Nephron progenitor cell (in vitro differentiated cells): ENCODE measurements at regions not wholly inside any gene's neighbourhood (a gene's known extent, or its start where the extent isn't known, plus 50 kb on each side); places are given as distances from the start of the nearest gene placed in this dataset.

Experiments
- DNase-seq: peaks from one replicate; pipeline ENCODE4 v3.0.0; 2021
- H3K27ac Mint-ChIP-seq: 2 replicates; pipeline ENCODE4 v1.8.0; 2021; ENCODE audit warnings: mild to moderate bottlenecking, moderate library complexity, mixed read lengths
- H3K27me3 Mint-ChIP-seq: 2 replicates; pipeline ENCODE4 v1.8.0; 2021; ENCODE audit warnings: mild to moderate bottlenecking, low read depth, mixed read lengths; ENCODE audit not compliant: poor library complexity
- H3K36me3 Mint-ChIP-seq: 2 replicates; pipeline ENCODE4 v1.8.0; 2021; ENCODE audit warnings: low read depth, mixed read lengths
- H3K4me1 Mint-ChIP-seq: 2 replicates; pipeline ENCODE4 v1.8.0; 2021; ENCODE audit warnings: mixed read lengths
- H3K4me3 Mint-ChIP-seq: 2 replicates; pipeline ENCODE4 v1.8.0; 2021; ENCODE audit warnings: mild to moderate bottlenecking, moderate library complexity, mixed read lengths
- H3K9me3 Mint-ChIP-seq: 2 replicates; pipeline ENCODE4 v1.8.0; 2021; ENCODE audit warnings: mild to moderate bottlenecking, moderate library complexity, mixed read lengths
- TF ChIP-seq, protein P1 (sequence below): fragments of 200-600 bp; sonication (generic); IDR thresholded peaks from 2 replicates; pipeline ENCODE4 v1.5.0; 2021; ENCODE audit warnings: antibody characterized with exemption

DNA sequence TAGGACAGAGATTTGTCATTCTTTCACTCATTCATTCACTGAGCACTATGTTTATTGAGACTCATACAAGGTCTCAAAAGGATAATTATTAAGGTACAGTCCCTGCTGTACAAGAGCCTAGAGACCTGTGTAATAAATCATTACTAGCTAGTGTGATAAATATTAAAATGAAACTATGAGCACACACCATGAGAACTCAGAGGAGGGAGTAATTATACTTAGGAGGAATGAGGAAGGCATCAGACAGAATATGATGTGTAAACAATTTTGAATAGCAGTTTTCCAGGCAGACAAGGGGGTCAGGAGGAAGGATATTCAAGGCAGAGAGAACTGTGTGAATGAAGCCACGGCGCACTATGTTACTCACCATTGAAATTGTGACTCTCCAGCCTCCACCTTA, 300.8 kb upstream of the ISX start:
- H3K4me1 Mint-ChIP-seq, result peaks cover 29% of the 10 kb centered on the region
- no peak overlapping the region for H3K27ac Mint-ChIP-seq
- DNase-seq, result no peak

DNA sequence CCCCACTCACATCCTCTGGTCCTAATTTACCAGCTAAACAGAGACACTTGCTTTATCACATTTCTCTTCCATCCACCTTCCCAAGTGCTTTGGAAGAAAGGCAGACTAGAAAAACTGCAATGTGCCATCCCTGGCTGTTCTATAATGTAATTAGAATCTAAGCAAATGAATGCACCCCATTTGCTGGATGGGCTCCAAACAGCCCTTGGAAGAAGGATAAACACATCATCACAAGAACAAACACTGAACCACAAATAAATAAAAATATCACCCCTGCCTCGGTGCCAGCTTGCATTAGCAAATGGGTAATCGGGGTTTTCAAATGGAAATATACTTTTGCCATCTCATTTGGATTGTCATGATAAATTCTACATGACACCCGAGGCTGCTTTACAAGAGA, 296.6 kb upstream of the ISX start:
- peaks cover 9% of the 10 kb centered on the region for H3K27me3 Mint-ChIP-seq
- peaks cover 29% of the 10 kb centered on the region for H3K4me1 Mint-ChIP-seq
- H3K4me3 Mint-ChIP-seq, result no peak overlapping the region
- DNase-seq, result no peak
- TF ChIP-seq, protein P1, sequence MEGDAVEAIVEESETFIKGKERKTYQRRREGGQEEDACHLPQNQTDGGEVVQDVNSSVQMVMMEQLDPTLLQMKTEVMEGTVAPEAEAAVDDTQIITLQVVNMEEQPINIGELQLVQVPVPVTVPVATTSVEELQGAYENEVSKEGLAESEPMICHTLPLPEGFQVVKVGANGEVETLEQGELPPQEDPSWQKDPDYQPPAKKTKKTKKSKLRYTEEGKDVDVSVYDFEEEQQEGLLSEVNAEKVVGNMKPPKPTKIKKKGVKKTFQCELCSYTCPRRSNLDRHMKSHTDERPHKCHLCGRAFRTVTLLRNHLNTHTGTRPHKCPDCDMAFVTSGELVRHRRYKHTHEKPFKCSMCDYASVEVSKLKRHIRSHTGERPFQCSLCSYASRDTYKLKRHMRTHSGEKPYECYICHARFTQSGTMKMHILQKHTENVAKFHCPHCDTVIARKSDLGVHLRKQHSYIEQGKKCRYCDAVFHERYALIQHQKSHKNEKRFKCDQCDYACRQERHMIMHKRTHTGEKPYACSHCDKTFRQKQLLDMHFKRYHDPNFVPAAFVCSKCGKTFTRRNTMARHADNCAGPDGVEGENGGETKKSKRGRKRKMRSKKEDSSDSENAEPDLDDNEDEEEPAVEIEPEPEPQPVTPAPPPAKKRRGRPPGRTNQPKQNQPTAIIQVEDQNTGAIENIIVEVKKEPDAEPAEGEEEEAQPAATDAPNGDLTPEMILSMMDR, result no peak
- H3K27ac Mint-ChIP-seq, result no peak overlapping the region
- no peaks in the 10 kb centered on the region for H3K9me3 Mint-ChIP-seq
- H3K36me3 Mint-ChIP-seq, result no peaks in the 10 kb centered on the region

More for the DNA sequence above, 300.8 kb upstream of the ISX start:
- TF ChIP-seq, protein P1, result no peak
- Mint-ChIP-seq H3K36me3 (no peaks in the 10 kb centered on the region), H3K9me3 (no peaks in the 10 kb centered on the region), H3K27me3 (peaks cover 8% of the 10 kb centered on the region), H3K4me3 (no peak overlapping the region)

DNA sequence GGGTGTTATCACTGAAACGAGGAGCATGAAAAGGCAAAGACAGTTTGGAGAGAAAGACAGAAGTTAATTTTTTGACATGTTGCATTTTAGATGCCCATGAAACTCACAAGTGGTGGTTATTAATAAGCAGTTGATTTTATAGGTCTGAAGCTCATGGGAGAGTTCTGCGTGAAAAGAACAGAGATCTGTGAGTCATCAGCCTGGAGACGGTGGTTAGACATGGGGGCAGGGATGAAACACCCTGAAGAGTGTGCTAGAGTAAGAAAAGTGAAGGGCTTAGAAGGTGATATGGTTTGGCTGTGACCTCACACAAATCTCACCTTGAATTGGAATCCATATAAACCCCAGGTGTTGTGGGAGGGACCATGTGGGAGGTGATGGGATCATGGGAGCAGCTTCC, 289.1 kb upstream of the ISX start:
- peaks cover 35% of the 10 kb centered on the region for H3K9me3 Mint-ChIP-seq
- H3K27ac Mint-ChIP-seq, result no peak overlapping the region

DNA sequence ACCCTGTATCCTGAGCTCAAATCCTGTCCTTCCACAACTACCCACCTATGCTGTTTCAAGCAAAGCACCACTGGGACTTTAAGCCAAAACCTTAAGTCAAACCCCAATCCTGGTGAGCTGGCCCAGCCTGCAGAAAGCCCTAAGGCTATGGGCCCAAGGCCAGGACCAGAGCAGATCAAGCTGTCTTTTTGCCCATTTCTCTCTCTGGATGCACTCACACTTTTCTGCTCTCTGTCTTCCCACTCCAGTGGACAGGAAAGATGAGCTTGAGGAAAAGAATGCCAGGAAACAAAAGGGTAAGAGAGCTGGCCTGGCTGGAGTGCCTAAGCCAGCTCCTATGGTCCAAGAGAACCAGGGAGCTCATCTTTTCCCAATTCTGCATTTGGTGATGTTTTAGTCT, 284.3 kb upstream of the ISX start:
- Mint-ChIP-seq H3K27me3 (no peaks in the 10 kb centered on the region), H3K9me3 (peaks cover 45% of the 10 kb centered on the region), H3K36me3 (peaks cover 13% of the 10 kb centered on the region), H3K27ac (no peak overlapping the region), H3K4me3 (no peak overlapping the region), H3K4me1 (peaks cover 22% of the 10 kb centered on the region)
- TF ChIP-seq, protein P1, result no peak
- no peak for DNase-seq

More for the DNA sequence above, 289.1 kb upstream of the ISX start:
- DNase-seq, result no peak
- TF ChIP-seq, protein P1, result no peak
- H3K4me3 Mint-ChIP-seq, result no peak overlapping the region
- no peaks in the 10 kb centered on the region for H3K27me3 Mint-ChIP-seq
- H3K36me3 Mint-ChIP-seq, result peaks cover 9% of the 10 kb centered on the region
- peaks cover 5% of the 10 kb centered on the region for H3K4me1 Mint-ChIP-seq

DNA sequence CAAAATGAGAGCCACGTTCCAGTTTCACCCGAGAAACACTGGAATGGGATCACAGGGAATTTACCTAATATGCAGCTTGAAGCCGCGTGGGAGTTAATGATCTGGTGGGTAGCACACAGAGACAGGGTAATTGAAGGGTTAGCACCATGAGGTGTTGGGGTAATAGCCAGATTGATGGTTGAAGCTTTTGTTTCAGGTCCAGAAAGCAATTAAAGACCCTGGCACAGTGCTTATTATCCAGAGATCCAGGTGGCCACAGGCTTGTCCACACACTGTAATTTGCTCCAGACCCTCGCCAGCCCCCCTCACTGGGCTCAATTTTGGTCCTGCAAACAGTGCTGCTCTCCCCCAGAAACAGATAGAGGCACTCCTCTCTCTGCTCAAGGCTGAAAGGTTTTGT, 282.5 kb upstream of the ISX start:
- DNase-seq, result no peak
- peaks cover 9% of the 10 kb centered on the region for H3K36me3 Mint-ChIP-seq
- no peaks in the 10 kb centered on the region for H3K27me3 Mint-ChIP-seq
- H3K4me3 Mint-ChIP-seq, result no peak overlapping the region
- TF ChIP-seq, protein P1, result no peak
- peaks cover 44% of the 10 kb centered on the region for H3K9me3 Mint-ChIP-seq
- H3K4me1 Mint-ChIP-seq, result peaks cover 22% of the 10 kb centered on the region
- no peak overlapping the region for H3K27ac Mint-ChIP-seq

DNA sequence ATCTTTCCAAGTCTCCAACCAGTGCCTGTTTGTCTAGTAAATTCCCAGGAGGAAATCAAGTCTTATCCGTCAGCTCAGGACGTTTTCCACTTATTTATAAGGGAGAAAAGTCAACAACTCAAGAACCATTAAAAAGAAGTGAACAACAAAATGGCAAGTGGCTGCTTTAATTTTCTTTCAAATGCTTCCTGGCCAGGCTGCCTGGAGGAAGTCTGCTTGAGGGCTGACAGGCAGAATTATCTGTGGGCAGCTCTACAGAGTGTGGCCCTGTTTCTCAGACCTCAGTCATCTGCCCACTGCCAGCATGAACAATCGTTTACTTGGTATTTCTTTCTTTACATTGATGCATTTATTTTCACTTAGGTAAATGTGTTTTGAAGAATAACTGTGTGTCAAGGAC, 281.9 kb upstream of the ISX start:
- Mint-ChIP-seq H3K36me3 (peaks cover 5% of the 10 kb centered on the region), H3K27me3 (no peaks in the 10 kb centered on the region), H3K4me1 (peaks cover 22% of the 10 kb centered on the region), H3K4me3 (no peak overlapping the region), H3K9me3 (peaks cover 46% of the 10 kb centered on the region), H3K27ac (peak overlapping the region; percentile 47)
- no peak for DNase-seq
- TF ChIP-seq, protein P1, result no peak
